GM18870 (cell line): ENCODE measurements at regions not wholly inside any gene's neighbourhood (a gene's known extent, or its start where the extent isn't known, plus 50 kb on each side); places are given as distances from the start of the nearest gene placed in this dataset.

Experiments used
- ATAC-seq: cut with Tn5 transposase; IDR thresholded peaks from one replicate; pipeline ENCODE4 v1.9.1; 2021; ENCODE audit warnings: moderate library complexity; ENCODE audit not compliant: unreplicated experiment

DNA sequence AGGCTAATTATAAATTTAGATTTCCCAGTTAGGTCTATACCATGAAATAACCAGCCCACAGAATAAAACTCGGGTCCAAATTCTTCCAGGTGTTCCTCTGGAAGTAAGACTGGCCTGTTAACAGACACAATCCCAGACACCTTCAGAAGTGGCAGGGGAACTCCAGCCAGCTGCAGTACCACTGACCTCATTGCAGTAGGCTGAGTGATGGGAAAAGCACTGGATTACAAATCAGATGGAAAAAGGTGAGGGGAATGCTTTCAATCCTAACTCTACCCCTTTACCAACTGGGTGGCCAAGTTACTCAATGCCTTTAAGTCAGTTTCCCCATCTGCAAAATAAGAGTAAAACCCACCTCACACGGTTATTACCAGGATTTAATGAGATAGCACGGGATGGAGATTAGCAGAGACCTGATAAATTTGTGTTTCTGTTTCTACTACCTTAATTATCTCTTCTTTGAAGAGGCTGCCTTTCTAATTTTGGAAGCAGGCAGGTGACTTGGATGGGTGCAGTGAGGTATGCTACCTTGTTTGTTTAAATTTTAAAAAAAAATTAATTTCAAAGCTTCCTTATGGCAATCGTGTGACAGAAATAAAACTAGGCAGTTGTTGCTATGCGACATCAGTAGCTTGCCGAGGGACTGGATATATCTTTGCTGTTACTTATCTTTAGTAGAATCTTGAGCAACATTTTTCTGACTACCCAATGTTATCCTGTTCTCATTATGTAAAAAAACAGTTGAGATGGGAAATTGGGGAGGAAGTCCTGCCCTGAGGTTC is 167.3 kb upstream of the GRIN2B start:
- ATAC-seq: no peak

DNA sequence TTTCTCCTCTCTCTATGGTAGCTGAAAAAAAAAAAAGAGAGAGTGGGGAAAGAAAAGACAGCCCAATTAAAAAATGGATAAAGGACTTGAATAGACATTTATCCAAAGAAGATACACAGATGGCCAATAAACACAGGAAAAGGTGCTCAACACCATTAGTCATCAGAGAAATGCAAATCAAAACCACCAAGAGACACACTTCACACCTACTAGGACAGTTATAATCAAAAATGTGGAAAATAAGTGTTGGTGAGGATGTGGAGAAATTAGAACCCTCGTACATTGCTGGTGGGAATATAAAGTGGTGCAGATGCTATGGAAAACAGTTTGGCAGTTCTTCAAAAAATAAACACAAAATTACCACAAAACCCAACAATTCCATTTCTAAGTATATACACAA is 172.4 kb upstream of the GRIN2B start:
- ATAC-seq: peak; percentile 33

DNA sequence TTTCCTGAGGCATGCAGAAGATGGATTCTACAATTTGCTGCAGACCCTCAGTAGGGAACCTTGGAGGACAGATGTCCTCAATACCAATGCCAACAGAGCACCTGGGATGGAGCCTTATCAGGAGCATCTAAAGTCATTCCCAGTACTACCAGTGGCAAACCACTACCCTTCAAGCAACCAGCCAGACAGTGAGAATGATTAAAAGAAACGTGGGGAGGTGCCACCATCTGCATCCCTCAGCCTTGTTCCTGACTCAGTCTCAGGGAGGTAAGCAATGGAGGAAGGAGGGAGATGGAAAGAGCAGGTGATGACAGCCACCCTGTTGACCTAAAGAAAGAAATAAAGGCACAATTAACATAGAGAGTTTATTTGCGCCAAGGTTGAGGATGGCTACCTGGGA is 175.2 kb upstream of the GRIN2B start:
- ATAC-seq: no peak

DNA sequence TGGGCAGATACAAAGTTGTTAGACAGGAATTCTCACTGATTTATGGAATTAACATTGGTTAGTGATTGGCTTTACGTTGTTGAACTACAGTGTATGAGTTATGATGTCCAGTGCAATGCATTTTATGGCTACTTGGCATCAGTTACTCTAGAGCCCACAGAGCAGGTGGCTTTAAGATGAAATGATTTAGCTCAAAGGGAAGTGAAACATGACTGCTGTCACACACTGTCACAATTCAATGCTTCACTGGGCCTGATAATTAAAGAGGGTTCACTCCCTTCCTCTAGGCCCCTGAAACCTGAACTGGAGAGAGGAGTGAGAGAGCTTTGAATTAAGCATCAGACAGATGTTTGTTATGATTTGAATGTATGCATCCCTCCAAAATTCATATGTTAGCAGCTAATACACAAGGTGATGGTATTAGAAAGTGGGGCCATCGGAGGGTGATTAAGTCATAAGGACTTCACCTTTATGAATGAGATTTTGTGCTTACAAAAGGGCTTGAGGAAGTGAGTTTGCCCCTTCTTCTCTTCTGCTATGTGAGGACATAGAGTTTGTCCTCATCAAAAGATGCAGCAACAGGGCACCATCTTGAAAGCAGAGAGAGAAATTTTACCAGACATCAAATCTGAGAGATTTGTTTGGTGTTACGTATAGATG is 175.8 kb upstream of the GRIN2B start:
- peak; percentile 100 for ATAC-seq

DNA sequence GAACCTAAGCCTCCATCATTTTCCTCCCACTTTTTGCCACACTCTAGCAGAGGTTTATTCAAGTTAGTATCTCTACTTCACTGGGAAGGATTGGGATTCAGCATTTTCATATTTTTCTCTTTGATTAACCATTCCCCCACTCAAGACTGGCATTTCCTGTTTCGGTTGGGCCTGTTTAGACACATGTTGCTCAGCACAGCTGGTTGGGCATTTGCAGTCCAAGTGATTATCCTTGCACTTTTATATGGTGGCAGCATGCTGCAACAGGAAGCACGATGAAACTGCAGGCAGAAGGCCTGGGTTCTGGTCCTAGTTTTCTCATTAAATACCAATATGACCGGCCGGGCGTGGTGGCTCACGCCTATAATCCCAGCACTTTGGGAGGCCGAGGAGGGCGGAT is 182.9 kb upstream of the GRIN2B start:
- ATAC-seq: no peak

DNA sequence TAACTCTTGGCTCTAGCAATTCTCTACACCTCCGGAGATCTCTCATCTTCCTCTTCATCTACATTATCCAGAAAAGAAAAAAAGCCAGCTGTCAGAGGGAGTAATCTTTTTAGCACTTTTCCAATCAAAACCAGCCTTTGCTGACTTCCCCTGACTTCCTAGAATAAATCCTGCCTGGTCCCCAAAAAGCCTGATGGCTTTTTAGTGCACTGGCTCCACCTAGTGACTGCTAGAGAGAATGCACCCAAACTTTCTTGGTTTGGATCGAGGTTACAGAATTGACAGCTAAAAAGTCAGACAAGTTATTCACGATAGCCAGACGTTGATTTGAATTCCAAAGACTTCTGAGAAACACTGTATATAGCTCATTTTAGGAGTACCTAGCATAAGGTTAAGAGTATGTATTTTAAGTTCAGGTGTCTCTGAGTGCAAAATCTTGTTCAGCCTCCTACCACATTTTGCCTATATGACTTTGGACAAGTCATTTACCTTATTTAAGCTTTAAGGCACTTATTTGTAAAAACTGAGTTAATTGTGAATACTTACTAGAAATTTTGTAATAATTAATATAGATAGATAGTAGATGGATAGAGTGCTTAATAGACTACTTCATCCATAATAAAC is 185.7 kb upstream of the GRIN2B start:
- ATAC-seq: no peak

DNA sequence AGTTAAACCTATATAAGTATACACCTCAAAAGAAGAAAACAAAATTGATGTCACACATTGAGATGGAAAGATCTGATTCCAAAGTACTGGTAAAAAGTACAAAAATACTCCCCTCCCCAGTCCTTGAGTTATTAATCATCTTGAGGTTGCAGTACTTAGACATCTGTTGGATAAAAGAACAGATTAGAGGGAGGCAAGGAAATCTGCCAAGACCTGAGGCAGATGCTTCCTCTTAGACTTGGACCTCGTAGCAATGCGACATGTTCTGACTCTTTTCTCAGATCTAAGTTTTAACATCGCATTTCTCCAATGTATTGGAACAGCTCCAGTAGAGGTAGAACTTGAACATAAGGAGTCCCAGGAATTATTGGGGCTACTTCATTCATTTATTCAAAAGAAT is 187.9 kb upstream of the GRIN2B start:
- ATAC-seq: no peak

DNA sequence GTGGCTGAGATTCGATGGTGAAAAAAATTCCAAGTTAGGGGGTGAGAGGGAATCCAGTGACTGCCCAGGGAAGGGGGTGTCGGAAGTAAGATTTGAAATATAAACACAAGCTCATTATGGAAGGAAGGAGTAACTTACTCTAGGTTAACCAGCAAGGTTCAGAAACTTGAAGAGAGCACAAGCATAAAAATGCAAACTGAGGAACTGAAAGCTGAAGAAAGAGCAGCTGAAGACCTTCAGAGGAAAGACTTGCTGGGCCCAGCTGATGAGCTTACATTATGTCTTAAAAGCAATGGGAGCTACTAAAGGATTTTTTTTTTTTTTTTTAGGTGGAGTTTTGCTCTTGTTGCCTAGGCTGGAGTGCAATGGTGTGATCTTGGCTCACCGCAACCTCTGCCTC is 189.7 kb upstream of the GRIN2B start:
- ATAC-seq: peak; percentile 75

DNA sequence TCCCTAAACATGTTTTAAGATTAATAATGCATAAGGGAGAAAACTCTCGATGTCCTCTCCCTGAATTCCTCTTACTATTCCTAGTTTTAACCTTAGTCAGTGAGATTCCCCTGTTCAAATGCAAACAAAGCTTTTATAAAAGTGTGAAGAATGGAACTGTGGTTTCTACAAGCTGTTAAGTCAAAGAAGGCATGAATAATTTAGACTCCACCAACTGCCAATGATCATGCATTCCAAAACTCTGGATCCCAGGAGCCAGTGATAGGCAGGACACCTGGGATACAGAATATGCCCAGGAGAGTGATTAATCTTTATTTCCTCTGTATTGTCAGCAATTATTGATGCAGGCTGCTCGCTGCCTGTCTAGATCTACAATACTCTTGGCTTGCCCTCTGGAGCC is 190.3 kb upstream of the ATF7IP start:
- ATAC-seq: no peak

DNA sequence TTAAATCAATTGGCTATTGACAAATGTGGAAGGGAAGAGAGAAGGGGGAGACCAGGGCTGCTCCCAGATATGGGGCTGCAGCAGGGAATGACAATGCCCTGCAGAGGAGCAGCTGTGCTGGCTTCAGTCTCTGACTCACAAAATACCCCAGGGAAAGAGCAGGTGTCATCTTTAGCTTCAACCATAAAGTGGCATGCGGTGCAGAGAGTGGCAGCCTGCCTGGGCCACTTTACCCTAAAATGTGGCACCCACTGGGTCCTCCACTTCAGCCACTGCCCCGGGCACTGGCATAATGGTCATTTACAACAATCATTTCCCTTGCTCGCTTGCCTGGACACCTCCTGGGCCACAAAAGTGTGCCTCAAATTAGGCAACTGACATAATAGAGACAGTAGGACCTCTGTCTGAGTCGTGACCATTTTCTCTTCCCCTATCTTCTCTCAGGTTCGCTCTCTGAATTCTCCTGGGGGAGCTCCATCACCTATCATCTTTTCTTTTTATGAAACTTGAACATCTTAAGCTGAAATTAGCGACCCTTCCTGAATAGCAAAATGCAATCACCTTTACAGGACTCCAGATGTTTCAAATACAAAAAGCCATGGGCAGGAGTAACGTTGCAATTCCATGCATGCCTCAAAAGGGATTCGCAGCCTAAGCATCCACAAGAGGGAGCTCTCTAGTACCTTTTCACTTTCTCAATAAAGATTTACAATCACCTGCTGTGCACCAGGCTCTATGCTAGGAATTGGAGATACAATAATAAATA is 179.9 kb upstream of the ATF7IP start:
- ATAC-seq: peak; percentile 65

DNA sequence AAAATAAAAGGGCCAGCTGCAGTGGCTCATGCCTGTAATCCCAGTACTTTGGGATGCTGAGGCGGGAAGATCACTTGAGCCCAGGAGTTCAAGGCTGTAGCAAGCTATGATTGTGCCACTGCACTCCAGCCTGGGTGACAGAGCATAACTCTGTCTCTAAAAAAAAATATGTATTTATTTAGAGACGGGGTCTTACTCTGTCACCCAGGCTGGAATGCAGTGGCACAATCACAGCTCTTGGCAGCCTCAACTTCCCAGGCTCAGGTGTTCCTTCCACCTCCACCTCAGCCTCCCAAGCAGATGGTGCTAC is 179.3 kb upstream of the ATF7IP start:
- ATAC-seq: no peak

DNA sequence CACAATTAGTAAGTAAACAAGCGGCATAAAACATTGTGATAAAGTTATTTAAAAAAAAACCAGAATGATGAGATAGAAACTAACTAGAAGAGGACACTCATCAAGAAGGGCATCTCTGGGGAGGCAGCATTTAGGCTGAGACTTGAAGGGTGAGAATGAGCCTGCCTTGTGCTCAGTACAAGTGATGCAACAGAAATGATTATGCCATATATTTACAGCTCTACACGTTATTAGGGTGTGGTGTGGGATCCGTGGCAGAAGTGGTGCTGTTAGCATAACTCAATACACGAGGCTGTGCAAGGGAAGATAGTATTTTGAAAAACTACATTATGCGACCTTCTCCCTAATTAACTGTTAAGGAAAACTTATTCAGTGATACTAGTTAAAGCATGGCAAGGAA is 178.5 kb upstream of the ATF7IP start:
- ATAC-seq: no peak

DNA sequence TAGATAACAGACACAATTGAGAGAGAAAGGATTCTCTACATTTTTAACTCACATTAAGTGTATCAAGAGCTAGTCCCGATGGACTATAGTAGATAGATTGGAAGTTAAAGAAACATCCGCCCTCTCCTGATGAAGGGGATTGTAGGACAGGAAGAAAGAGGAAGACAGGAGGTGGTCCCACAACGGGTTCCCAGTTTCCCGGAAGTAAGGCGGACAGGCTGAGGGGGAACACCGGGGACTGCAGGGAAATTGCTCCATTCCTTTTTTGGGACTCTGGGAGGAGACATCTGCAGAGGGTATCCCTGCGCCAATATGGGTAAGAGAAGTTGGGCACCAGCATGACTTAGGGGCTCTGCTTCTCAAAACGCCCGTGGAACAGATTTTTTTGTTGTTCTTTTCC is 177.5 kb upstream of the ATF7IP start:
- no peak for ATAC-seq

DNA sequence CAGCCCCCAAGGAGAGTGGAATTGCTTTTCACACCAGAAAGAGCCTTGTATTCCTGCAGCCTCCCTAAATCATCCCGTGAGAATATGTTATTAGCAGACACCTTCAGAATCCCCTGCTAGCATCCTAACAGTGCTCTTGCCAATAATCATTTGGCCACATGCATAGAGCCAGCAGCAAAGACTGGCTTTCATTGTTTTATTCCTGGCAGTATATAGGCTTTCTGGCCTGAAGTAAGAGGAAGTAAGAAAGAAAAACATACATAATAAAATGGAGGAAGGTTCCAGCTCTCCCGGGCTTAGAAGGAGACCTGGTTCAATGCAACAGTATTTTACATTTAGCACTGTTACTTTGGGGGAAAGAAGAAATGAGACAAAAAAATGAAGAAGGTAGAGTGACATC is 176.7 kb upstream of the ATF7IP start:
- no peak for ATAC-seq

DNA sequence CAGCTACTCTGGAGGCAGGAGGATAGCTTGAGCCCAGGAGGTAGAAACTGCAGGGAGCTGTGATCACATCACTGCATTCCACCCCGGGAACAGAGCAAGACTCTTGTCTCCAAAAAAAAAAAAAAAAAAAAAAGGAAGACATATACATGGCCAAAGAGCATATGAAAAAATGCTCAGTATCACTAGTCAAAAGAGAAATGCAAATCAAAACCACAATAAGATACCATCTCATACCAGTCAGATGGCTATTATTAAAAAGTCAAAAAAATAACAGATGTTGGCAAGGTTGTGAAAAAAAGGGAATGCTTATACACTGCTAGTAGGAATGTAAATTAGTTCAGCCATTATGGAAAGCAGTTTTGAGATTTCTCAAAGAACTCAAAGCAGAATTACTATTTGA is 174.8 kb upstream of the ATF7IP start:
- ATAC-seq: no peak

DNA sequence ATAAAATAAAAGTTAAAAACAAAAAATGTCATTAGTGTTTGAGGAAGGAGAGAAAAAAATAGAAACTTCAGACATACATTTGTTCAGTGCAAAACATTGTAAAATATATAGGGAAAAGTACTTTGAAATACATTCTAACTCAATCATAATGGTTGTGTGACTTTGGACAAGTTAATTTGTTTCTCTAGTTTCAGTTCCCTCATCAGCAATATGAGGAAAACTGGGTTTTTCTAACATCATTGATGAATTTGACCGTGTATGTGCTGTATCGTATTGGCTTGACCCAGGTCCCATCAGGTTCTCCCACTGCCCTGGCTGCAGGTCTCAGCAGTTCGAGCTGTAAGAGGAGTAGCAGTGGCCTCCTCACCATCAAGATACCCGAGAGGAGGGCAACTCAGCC is 173.9 kb upstream of the ATF7IP start:
- ATAC-seq: no peak

DNA sequence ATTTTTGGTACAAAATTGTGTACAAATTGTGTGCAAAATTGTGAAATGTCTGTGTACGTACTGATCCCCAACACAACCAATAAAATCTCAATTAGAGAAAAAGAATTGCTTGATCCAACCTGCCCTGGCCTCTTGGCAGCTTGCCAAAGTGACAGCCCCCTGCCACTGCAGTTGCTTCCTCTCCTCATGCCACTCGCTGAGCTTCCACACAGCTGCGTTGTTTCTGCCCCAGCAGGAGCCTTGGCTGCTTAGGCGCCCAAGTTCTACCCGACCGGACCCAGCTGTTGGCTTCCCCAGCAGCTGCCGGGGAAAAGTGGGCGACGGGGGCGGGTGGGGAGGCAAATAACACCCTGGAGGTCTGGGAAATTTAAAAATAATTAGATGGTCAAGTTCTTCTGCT is 171.8 kb upstream of the ATF7IP start:
- ATAC-seq: no peak

DNA sequence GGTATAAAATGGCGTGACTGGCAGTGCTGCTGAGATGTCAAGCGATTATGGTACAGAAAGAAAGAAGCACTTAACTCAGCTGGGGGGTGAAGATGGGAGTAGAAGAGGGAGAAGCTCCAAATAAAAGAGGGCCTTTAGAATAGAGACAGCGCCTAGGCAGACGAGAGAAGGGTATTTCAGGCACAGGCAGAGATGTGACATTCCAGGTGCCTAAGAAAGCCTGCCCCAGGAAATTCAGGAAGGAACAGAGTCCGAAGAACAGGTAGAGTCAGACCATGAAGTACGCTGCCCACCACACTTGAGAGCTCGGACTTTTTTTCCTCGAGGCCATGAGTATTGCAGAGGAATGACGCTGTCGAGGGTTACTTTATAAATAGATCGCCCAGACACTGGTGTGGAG is 170.9 kb upstream of the ATF7IP start:
- no peak for ATAC-seq

DNA sequence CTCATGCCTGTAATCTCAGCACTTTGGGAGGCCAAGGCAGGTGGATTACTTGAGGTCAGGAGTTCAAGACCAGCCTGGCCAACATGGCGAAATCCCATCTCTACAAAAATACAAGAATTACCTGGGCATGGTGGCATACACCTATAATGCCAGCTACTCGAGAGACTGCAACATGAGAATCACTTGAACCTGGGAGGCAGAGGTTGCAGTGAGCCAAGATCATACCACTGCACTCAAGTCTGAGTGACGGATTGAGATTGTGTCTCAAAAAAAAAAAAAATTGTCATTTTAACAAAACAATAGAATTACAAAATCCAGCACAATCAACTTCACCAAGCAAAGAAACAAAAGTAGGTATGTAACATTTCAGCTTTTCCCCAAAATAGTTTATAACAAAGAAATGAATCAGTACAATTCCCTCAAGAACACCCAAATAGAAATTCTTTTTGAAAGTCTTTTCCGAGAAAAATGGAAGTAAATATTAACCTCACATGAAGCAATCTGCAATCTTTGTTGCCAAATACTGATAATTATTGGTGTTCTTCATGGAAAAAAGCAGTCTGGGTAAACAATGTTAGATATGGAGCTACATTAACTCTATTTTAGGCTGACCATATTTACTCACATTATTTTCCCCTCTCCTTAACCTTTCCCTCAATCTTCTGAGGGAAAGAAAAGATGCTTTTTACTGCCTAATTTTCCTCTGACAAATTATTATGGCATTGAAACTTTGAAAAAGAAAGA is 165.9 kb upstream of the ATF7IP start:
- ATAC-seq: no peak

DNA sequence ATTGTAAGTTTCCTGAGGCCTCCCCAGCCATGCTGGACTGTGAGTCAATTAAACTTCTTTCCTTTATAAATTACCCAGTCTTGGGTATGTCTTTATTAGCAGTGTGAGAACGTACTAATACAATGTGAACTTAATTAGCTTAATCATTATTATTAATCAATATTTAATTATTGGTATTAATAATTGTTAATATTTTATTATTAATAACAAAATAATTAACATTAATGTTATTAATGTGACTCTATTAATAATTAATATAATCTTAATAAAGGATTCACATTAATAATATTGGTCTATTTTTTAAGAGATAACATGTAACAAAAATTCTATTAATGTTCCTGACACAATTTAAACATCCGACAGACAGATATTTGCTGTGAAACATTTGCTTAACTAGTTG is 164.9 kb upstream of the ATF7IP start:
- no peak for ATAC-seq

DNA sequence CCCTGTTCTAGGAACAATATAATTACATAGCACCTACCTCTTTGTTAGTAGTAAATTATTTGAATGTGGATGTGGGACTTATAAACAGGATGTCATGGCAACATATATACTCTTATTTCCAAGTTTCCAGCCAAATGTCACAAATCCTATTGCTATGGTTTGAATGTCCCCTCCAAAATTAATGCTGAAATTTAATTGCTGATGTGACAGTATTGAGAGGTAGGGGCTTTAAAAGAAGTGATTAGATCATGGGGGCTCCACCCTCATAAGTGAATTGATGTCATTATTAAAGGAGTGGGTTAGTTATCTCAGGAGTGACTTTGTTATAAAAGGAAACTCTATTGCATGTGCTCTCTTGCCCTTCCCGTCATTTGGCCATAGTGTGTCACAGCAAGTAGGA is 164.2 kb upstream of the ATF7IP start:
- ATAC-seq: no peak
